HepG2 (cell line): ENCODE measurements at regions not wholly inside any gene's neighbourhood (a gene's known extent, or its start where the extent isn't known, plus 50 kb on each side); places are given as distances from the start of the nearest gene placed in this dataset.

Source experiments
- KLF6 ChIP-seq: IDR thresholded peaks from 2 replicates; pipeline ENCODE4 v1.8.0; 2016; ENCODE audit warnings: missing biosample characterization, missing genetic modification reagents
- MTA3 ChIP-seq: sonication (generic); formaldehyde crosslinking; IDR thresholded peaks from 2 replicates; pipeline ENCODE4 v1.4.0; 2020; ENCODE audit warnings: missing genetic modification reagents
- POLR2A ChIP-seq, 2 experiments: IDR thresholded peaks; 2 replicates each; pipeline ENCODE4 v1.6.1; 2011; ENCODE audit warnings: low read depth in 2 of 2, low read length in 2 of 2, mild to moderate bottlenecking in 1 of 2, moderate library complexity in 1 of 2; ENCODE audit not compliant: insufficient read depth in 1 of 2
- RCOR2 ChIP-seq: IDR thresholded peaks from 2 replicates; pipeline ENCODE4 v1.6.1; 2016; ENCODE audit warnings: missing biosample characterization, missing genetic modification reagents
- ZFX ChIP-seq: sonication (generic); formaldehyde crosslinking; IDR thresholded peaks from 2 replicates; pipeline ENCODE4 v1.4.0; 2020; ENCODE audit warnings: mild to moderate bottlenecking, low read depth, missing genetic modification reagents, moderate library complexity
- TF ChIP-seq, protein P1 (sequence below): sonication (generic); formaldehyde crosslinking; IDR thresholded peaks from 2 replicates; pipeline ENCODE4 v1.5.1; 2020; ENCODE audit warnings: mild to moderate bottlenecking, missing genetic modification reagents
- TF ChIP-seq, protein P2 (sequence below): sonication (generic); formaldehyde crosslinking; IDR thresholded peaks from 2 replicates; pipeline ENCODE4 v1.4.0; 2020; ENCODE audit warnings: missing genetic modification reagents

GRCh38 chr15:100726070-100726420, 123.7 kb downstream of the ASB7 start:
- no peak for TF ChIP-seq POLR2A (IDR thresholded peaks at IDR 0.05; ENCODE audit: insufficient read depth in 1 of 2, low read depth in 2 of 2, low read length in 2 of 2)
- no peak for TF ChIP-seq MTA3 (CRISPR knock-in tag)
- TF ChIP-seq KLF6 (CRISPR knock-in tag): no peak
- TF ChIP-seq, protein P1, sequence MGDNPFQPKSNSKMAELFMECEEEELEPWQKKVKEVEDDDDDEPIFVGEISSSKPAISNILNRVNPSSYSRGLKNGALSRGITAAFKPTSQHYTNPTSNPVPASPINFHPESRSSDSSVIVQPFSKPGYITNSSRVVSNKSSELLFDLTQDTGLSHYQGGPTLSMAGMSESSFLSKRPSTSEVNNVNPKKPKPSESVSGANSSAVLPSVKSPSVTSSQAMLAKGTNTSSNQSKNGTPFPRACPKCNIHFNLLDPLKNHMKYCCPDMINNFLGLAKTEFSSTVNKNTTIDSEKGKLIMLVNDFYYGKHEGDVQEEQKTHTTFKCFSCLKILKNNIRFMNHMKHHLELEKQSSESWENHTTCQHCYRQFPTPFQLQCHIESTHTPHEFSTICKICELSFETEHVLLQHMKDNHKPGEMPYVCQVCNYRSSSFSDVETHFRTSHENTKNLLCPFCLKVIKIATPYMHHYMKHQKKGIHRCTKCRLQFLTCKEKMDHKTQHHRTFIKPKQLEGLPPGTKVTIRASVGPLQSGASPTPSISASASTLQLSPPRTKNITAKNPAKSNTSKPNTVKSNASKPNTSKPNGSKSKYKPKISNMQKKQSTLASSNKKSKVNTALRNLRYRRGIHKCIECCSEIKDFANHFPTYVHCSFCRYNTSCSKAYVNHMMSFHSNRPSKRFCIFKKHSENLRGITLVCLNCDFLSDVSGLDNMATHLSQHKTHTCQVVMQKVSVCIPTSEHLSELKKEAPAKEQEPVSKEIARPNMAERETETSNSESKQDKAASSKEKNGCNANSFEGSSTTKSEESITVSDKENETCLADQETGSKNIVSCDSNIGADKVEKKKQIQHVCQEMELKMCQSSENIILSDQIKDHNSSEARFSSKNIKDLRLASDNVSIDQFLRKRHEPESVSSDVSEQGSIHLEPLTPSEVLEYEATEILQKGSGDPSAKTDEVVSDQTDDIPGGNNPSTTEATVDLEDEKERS (CRISPR knock-in tag): no peak
- TF ChIP-seq, protein P2, sequence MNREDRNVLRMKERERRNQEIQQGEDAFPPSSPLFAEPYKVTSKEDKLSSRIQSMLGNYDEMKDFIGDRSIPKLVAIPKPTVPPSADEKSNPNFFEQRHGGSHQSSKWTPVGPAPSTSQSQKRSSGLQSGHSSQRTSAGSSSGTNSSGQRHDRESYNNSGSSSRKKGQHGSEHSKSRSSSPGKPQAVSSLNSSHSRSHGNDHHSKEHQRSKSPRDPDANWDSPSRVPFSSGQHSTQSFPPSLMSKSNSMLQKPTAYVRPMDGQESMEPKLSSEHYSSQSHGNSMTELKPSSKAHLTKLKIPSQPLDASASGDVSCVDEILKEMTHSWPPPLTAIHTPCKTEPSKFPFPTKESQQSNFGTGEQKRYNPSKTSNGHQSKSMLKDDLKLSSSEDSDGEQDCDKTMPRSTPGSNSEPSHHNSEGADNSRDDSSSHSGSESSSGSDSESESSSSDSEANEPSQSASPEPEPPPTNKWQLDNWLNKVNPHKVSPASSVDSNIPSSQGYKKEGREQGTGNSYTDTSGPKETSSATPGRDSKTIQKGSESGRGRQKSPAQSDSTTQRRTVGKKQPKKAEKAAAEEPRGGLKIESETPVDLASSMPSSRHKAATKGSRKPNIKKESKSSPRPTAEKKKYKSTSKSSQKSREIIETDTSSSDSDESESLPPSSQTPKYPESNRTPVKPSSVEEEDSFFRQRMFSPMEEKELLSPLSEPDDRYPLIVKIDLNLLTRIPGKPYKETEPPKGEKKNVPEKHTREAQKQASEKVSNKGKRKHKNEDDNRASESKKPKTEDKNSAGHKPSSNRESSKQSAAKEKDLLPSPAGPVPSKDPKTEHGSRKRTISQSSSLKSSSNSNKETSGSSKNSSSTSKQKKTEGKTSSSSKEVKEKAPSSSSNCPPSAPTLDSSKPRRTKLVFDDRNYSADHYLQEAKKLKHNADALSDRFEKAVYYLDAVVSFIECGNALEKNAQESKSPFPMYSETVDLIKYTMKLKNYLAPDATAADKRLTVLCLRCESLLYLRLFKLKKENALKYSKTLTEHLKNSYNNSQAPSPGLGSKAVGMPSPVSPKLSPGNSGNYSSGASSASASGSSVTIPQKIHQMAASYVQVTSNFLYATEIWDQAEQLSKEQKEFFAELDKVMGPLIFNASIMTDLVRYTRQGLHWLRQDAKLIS: no peak
- no peak for TF ChIP-seq RCOR2 (CRISPR knock-in tag)
- no peak for TF ChIP-seq ZFX (CRISPR knock-in tag)
